GM18519 (cell line): ENCODE measurements at regions not wholly inside any gene's neighbourhood (a gene's known extent, or its start where the extent isn't known, plus 50 kb on each side); places are given as distances from the start of the nearest gene placed in this dataset.
"Not testable (repeated sequence)": the region's sequence is repeated elsewhere in the genome, so short reads cannot be mapped to it uniquely, and the experiment has no call there.

Source experiments
- ATAC-seq: cut with Tn5 transposase; IDR thresholded peaks from one replicate; pipeline ENCODE4 v1.9.1; 2021; ENCODE audit warnings: mild to moderate bottlenecking, moderate library complexity; ENCODE audit not compliant: unreplicated experiment, low FRiP score

DNA sequence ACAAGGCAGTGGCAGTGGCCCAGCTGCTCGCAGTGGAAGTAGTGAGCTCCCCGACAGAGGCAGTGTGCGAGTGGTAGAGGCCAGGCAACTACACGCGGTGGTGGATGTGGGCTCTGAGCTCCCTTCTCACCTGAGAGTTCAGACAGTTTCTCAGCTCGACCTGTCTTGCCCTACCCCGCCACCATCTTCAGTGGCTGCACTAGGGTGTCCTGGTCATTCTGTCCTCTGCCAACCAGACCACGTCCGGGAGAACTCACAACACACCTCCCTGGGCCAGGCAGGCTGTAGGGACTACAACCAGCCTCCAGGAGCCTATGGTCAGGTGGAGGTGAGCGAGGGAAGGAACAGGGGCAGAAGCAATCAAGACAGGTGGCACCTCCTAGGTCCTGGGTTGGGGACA lies 106.3 kb upstream of the SMAD3 start:
- no peak for ATAC-seq

DNA sequence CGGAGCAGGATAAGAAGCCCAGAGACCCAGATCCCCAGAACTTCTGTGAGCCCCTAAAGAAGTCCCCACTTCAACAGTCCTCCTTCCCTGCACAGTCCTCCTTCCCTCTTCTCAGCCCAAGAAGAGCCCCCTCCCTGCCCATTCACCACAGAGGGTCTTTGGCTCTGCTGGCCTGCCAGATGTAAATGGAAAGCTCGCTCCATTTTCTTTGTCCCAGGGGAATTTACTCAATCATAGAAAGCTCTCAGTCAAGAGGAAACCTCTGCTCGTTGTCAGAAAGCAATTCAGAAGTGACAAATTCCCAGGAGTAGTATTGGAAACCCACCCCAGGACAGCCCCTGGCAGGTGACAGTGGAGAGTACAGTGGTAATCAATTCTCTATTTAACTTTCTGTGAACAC lies 105.5 kb upstream of the SMAD3 start:
- ATAC-seq: no peak

- ATAC-seq: no peak
These were observed 104.9 kb upstream of the SMAD3 start for GRCh38 chr15:66960519-66960918.

GRCh38 chr15:66961407-66961884 lies 104.0 kb upstream of the SMAD3 start:
- no peak for ATAC-seq

DNA sequence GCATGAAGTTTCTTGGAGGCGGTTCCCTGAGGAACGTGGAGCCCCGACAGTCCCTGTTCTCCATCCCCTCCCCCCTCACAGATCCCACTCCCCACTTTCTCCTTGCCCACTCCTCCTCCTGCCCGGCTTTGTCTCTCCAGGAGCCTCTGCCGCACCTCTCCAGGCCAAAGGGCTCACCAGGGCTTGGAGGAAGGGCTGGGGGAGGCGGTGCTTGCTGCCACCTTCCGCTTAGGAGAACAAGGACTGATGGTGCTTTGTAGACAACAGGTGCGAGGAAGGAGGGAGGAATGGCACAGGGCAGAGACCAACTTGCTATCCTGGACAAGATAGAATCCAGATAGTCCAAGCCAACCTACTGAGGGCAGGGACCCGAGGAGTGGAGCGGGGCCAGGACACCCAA lies 103.5 kb upstream of the SMAD3 start:
- ATAC-seq: no peak

- ATAC-seq: no peak
These were observed 102.9 kb upstream of the SMAD3 start for GRCh38 chr15:66962522-66962921.

- no peak for ATAC-seq
These were observed 102.3 kb upstream of the SMAD3 start for GRCh38 chr15:66963084-66963483.

DNA sequence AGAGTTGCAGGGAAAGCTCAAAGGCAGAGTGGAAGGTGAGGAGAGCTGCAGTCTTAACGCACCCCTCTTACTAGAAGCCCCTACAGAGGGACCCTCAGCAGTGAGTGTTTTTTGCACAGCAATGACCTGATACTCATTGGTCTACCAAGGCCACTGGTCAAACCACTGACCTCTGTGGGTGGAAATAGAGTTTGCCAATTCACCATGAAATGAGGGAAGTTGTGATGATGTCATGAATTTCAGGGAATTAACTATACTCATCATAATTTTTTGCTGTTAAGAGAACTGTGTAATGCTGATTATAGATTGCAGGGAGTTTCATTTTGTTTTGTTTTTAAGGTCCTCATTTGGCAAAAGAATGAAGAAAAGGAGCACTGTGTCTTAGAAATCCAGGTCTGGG lies 101.7 kb upstream of the SMAD3 start:
- ATAC-seq: no peak

GRCh38 chr15:66964111-66964738 lies 101.2 kb upstream of the SMAD3 start:
- no peak for ATAC-seq

- no peak for ATAC-seq
These were observed 100.6 kb upstream of the SMAD3 start for GRCh38 chr15:66964791-66965190.

GRCh38 chr15:66965201-66965900 lies 100.1 kb upstream of the SMAD3 start:
- ATAC-seq: no peak

DNA sequence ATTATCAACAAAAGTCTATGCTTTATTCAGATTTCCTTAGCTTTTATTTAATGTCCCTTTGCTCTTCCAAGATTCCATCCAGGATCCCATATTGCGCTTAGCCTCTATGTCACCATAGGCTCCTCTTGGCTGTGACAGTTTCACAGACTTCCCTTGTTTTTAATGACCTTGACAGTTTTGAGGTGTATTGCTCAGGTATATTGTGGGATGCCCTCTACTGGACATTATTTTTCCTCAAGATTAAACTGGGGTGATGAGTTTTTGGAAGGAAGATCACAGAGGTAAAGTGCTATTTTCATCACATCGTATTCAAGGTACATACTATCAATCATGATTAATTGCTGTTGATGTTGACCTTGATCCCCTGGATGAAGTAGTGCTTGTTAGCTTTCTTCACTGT lies 99.1 kb upstream of the SMAD3 start:
- no peak for ATAC-seq

- ATAC-seq: no peak
These were observed 96.4 kb upstream of the SMAD3 start for GRCh38 chr15:66968806-66969596.

- not testable (repeated sequence) for ATAC-seq
These were observed 91.3 kb upstream of the SMAD3 start for GRCh38 chr15:66974131-66974530.

DNA sequence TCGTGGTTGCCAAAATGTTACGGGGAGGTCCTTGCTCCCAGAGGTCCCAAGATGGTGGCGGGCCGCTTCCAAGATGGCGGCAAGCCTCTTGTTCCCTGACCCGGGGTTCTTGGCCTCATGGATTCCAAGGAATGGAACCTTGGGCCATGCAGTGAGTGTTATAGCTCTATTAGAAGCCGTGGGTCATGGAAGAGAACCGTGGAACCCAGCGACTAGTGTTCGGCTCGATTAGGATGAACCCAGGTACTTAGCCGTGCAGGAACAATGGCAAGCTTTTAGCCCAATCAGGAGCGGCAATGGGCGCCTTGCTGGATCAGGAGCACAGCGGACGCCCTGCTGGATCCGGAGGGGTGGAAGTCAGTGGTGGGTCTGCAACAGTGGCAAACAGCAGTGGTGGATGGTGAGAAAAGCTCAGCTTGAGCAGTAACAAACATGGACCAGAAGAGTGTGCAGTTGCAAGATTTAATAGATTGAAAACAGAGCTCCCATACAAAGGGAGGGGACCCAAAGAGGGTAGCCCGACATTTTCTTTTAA lies 89.2 kb upstream of the SMAD3 start:
- not testable (repeated sequence) for ATAC-seq

GRCh38 chr15:66980326-66980725 lies 85.1 kb upstream of the SMAD3 start:
- ATAC-seq: not testable (repeated sequence)

- no peak for ATAC-seq
These were observed 83.6 kb upstream of the SMAD3 start for GRCh38 chr15:66981771-66982170.

GRCh38 chr15:66982250-66982649 lies 83.2 kb upstream of the SMAD3 start:
- no peak for ATAC-seq

- no peak for ATAC-seq
These were observed 82.6 kb upstream of the SMAD3 start for GRCh38 chr15:66982816-66983215.

- ATAC-seq: no peak
These were observed 79.7 kb upstream of the SMAD3 start for GRCh38 chr15:66985653-66986052.

DNA sequence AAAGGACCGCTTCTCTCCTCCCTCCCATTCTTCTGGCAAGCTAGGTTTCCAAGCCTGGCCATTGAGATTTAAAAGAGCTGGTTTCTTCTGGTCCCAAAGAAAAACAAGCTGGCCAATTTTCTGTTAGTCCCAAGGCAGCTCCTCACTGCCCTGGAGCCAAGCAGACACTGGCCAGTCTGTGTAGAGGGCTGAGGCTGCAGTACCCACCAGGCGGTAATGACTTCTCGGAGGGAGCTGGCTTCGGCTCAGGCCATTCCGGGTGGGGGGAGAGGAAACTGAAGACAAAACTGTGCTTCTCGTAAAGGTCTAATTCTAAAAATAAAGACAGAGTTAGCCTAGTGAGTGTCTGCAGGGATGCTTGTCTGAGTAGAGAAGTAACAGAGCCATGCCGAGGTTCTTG lies 78.5 kb upstream of the SMAD3 start:
- ATAC-seq: no peak
